Natural killer cell (primary cell): ENCODE measurements at regions not wholly inside any gene's neighbourhood (a gene's known extent, or its start where the extent isn't known, plus 50 kb on each side); places are given as distances from the start of the nearest gene placed in this dataset.

ENCODE experiments used
- ATAC-seq, 3 donors: fragments of 150-1000 bp in 2 of 3; fragments of 200-7000 bp in 1 of 3; cut with Tn5 transposase; 1 replicate in 1 of 3; 2 replicates in 2 of 3; pipeline ENCODE4 v1.10.0; 2021; ENCODE audit warnings: mild to moderate bottlenecking in 2 of 3, moderate library complexity in 2 of 3
- DNase-seq, 2 donors: peaks; one replicate each; pipeline versions ENCODE4 v3.0.0 to v3.0.0-alpha.2; 2013 to 2021; ENCODE audit warnings: mixed read lengths in 1 of 2
- H3K27ac ChIP-seq: one replicate; pipeline ENCODE4 v1.5.1; 2013; ENCODE audit warnings: mild to moderate bottlenecking, low read length
- H3K27me3 ChIP-seq: one replicate; pipeline ENCODE4 v1.6.1; 2013; ENCODE audit warnings: low read length; ENCODE audit not compliant: control insufficient read depth, insufficient read depth
- H3K36me3 ChIP-seq: one replicate; pipeline ENCODE4 v1.6.1; 2013; ENCODE audit warnings: low read length; ENCODE audit not compliant: control insufficient read depth, insufficient read depth
- H3K4me1 ChIP-seq: one replicate; pipeline ENCODE4 v1.6.1; 2013; ENCODE audit warnings: low read length; ENCODE audit not compliant: control insufficient read depth, insufficient read depth
- H3K4me3 ChIP-seq: one replicate; pipeline ENCODE4 v1.5.1; 2013; ENCODE audit warnings: low read length
- H3K9me3 ChIP-seq: one replicate; pipeline ENCODE4 v1.6.1; 2013; ENCODE audit warnings: low read length; ENCODE audit not compliant: control insufficient read depth, insufficient read depth
- H3K27ac Mint-ChIP-seq, 2 donors: one replicate each; pipeline ENCODE4 v1.8.0; 2022; ENCODE audit warnings: mild to moderate bottlenecking in 2 of 2, mixed read lengths in 2 of 2, moderate library complexity in 1 of 2
- H3K27me3 Mint-ChIP-seq, 2 donors: one replicate each; pipeline ENCODE4 v1.8.0; 2022; ENCODE audit warnings: low read depth in 2 of 2, mixed read lengths in 2 of 2
- H3K36me3 Mint-ChIP-seq: one replicate; pipeline ENCODE4 v1.8.0; 2022; ENCODE audit warnings: mixed read lengths
- H3K4me1 Mint-ChIP-seq, 2 donors: one replicate each; pipeline ENCODE4 v1.8.0; 2022; ENCODE audit warnings: mixed read lengths in 2 of 2
- H3K4me3 Mint-ChIP-seq: one replicate; pipeline ENCODE4 v1.8.0; 2022; ENCODE audit warnings: mild to moderate bottlenecking, moderate library complexity, mixed read lengths
- H3K9me3 Mint-ChIP-seq, 2 donors: one replicate each; pipeline ENCODE4 v1.8.0; 2022; ENCODE audit warnings: mixed read lengths in 2 of 2
- CTCF ChIP-seq: fragments of 200-600 bp; IDR thresholded peaks from one replicate; pipeline ENCODE4 v1.8.0; 2022; ENCODE audit warnings: antibody characterized with exemption
- WGBS: methylation state at CpG from one replicate; pipeline ENCODE4 v1.1.7; 2013; ENCODE audit warnings: missing lambda C conversion rate; ENCODE audit not compliant: insufficient coverage; 5-methylcytosine and 5-hydroxymethylcytosine counted together
- intact Hi-C: fragments of 100-400 bp; cut with micrococcal nuclease; formaldehyde crosslinking; loops from one replicate; pipeline ENCODE4 v1.14.2; 2022

GRCh38 chr2:51291762-51292551 lies 260.0 kb upstream of the NRXN1 start:
- H3K9me3 Mint-ChIP-seq: peaks cover 8 to 20% of the 10 kb centered on the region in 2 donors
- Histone ChIP-seq H3K9me3 (peaks cover 3% of the 10 kb centered on the region), H3K36me3 (no peaks in the 10 kb centered on the region), H3K4me1 (no peaks in the 10 kb centered on the region), H3K4me3 (no peak overlapping the region), H3K27ac (no peak overlapping the region), H3K27me3 (no peaks in the 10 kb centered on the region)
- intact Hi-C loops: no loop called here
- H3K27ac Mint-ChIP-seq: no peak overlapping the region
- H3K4me1 Mint-ChIP-seq: no peaks in the 10 kb centered on the region
- ATAC-seq: no peak
- no peaks in the 10 kb centered on the region for H3K36me3 Mint-ChIP-seq
- H3K4me3 Mint-ChIP-seq: no peak overlapping the region
- no peak for DNase-seq
- no peak for TF ChIP-seq CTCF
- H3K27me3 Mint-ChIP-seq: no peaks in the 10 kb centered on the region
- 75% methylated on average over 2 of the region's 5 CpGs for WGBS

GRCh38 chr2:51290725-51291124 lies 258.8 kb upstream of the NRXN1 start:
- no peak overlapping the region for H3K27ac Mint-ChIP-seq
- H3K36me3 Mint-ChIP-seq: no peaks in the 10 kb centered on the region
- Histone ChIP-seq H3K4me3 (no peak overlapping the region), H3K27me3 (no peaks in the 10 kb centered on the region), H3K9me3 (peaks cover 3% of the 10 kb centered on the region), H3K27ac (no peak overlapping the region), H3K36me3 (no peaks in the 10 kb centered on the region), H3K4me1 (no peaks in the 10 kb centered on the region)
- DNase-seq (no peak), ATAC-seq (no peak)
- TF ChIP-seq CTCF: no peak
- H3K27me3 Mint-ChIP-seq: no peaks in the 10 kb centered on the region
- no peak overlapping the region for H3K4me3 Mint-ChIP-seq
- no peaks in the 10 kb centered on the region for H3K4me1 Mint-ChIP-seq
- WGBS: no CpG with 5 or more reads among the region's 2 CpGs
- H3K9me3 Mint-ChIP-seq: peaks cover 9 to 26% of the 10 kb centered on the region in 2 donors
- intact Hi-C loops: no loop called here

DNA sequence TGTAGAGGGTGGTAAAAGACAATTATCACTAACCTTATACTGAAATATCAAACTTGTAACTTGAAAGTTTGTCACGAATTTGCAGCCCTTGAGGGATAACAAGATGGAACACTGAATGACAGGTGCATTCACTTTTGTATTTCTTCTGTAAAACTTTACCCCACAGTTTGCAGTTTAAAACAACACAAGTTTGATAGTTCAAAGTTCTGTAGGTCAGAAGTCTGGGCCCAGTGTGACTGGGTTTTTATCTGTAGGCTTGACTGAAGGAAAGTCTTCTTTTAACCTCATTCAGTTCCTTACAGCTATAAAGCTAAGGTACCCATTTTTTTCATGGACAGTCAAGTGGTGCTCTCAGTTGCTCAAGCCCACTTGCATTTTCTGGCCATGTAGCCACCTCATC lies 257.1 kb upstream of the NRXN1 start:
- Histone ChIP-seq H3K9me3 (peaks cover 3% of the 10 kb centered on the region), H3K4me1 (no peaks in the 10 kb centered on the region), H3K4me3 (no peak overlapping the region), H3K27ac (no peak overlapping the region), H3K27me3 (no peaks in the 10 kb centered on the region), H3K36me3 (no peaks in the 10 kb centered on the region)
- Mint-ChIP-seq H3K36me3 (no peaks in the 10 kb centered on the region), H3K27me3 (no peaks in the 10 kb centered on the region), H3K27ac (no peak overlapping the region), H3K4me1 (no peaks in the 10 kb centered on the region), H3K4me3 (no peak overlapping the region), H3K9me3 (peaks cover 6 to 19% of the 10 kb centered on the region in 2 donors)
- no peak for TF ChIP-seq CTCF
- ATAC-seq: no peak
- DNase-seq: no peak
- intact Hi-C loops: no loop called here
- 67% methylated on average over 1 of the region's 1 CpG for WGBS

GRCh38 chr2:51268191-51268590 lies 236.3 kb upstream of the NRXN1 start:
- H3K27me3 Mint-ChIP-seq: no peaks in the 10 kb centered on the region
- H3K4me3 Mint-ChIP-seq: no peak overlapping the region
- H3K27ac ChIP-seq: no peak overlapping the region
- intact Hi-C loops: no loop called here
- peaks cover 14 to 19% of the 10 kb centered on the region in 2 donors for H3K9me3 Mint-ChIP-seq
- ATAC-seq (no peak), DNase-seq (no peak)
- H3K9me3 ChIP-seq: peaks cover 2% of the 10 kb centered on the region
- no peak for TF ChIP-seq CTCF
- H3K27me3 ChIP-seq: no peaks in the 10 kb centered on the region
- no peaks in the 10 kb centered on the region for H3K36me3 ChIP-seq
- H3K36me3 Mint-ChIP-seq: peaks cover 8% of the 10 kb centered on the region
- H3K4me1 ChIP-seq: no peaks in the 10 kb centered on the region
- no peak overlapping the region for H3K27ac Mint-ChIP-seq
- no peak overlapping the region for H3K4me3 ChIP-seq
- no peaks in the 10 kb centered on the region for H3K4me1 Mint-ChIP-seq
- 90% methylated on average over 1 of the region's 1 CpG for WGBS
